K562 (cell line): ENCODE measurements at regions not wholly inside any gene's neighbourhood (a gene's known extent, or its start where the extent isn't known, plus 50 kb on each side); places are given as distances from the start of the nearest gene placed in this dataset.

Source experiments
- CSDE1 ChIP-seq, 2 experiments: fragments of 450-650 bp; IDR thresholded peaks; 2 replicates each; pipeline ENCODE4 v1.6.1; 2016; ENCODE audit warnings: mild to moderate bottlenecking in 1 of 2
- DNMT1 ChIP-seq: fragments of 450-650 bp; IDR thresholded peaks from 2 replicates; pipeline ENCODE4 v1.6.1; 2016; ENCODE audit warnings: antibody characterized with exemption, mild to moderate bottlenecking
- FOXM1 ChIP-seq, 2 experiments: fragments of 450-650 bp in 1 of 2; sonication (generic) in 1 of 2; formaldehyde crosslinking in 1 of 2; IDR thresholded peaks; 2 replicates each; pipeline versions ENCODE4 v1.6.1 to v1.9.0; 2017 to 2022; ENCODE audit warnings: low read depth in 2 of 2, mild to moderate bottlenecking in 2 of 2, missing genetic modification reagents in 1 of 2, moderate library complexity in 1 of 2
- HNRNPL ChIP-seq: fragments of 200-400 bp; formaldehyde crosslinking; IDR thresholded peaks from 2 replicates; pipeline ENCODE4 v1.6.1; 2017; ENCODE audit warnings: low read depth, mild to moderate bottlenecking, low read length
- MIER1 ChIP-seq: fragments of 450-650 bp; IDR thresholded peaks from 2 replicates; pipeline ENCODE4 v1.6.1; 2016; ENCODE audit warnings: antibody characterized with exemption, mild to moderate bottlenecking, low read depth
- POLR2B ChIP-seq: fragments of 450-650 bp; IDR thresholded peaks from 2 replicates; pipeline ENCODE4 v1.6.1; 2018; ENCODE audit warnings: low read depth; ENCODE audit not compliant: partially characterized antibody
- SMARCC2 ChIP-seq: fragments of 450-650 bp; IDR thresholded peaks from 2 replicates; pipeline ENCODE4 v1.6.1; 2017; ENCODE audit warnings: antibody characterized with exemption, moderate library complexity, mild to moderate bottlenecking, low read depth
- STAT6 ChIP-seq: sonication (generic); formaldehyde crosslinking; IDR thresholded peaks from 2 replicates; pipeline ENCODE4 v1.8.1; 2023; ENCODE audit warnings: mild to moderate bottlenecking, missing genetic modification reagents
- TFAP4 ChIP-seq: sonication (generic); formaldehyde crosslinking; IDR thresholded peaks from 2 replicates; pipeline ENCODE4 v1.8.0; 2022; ENCODE audit warnings: missing genetic modification reagents, mild to moderate bottlenecking, moderate library complexity, borderline replicate concordance
- ZFP36 ChIP-seq: fragments of 150-350 bp; IDR thresholded peaks from 2 replicates; pipeline ENCODE4 v1.6.1; 2018; ENCODE audit warnings: low read length, low read depth; ENCODE audit not compliant: partially characterized antibody
- ZHX1 ChIP-seq: fragments of 150-350 bp; conservative IDR thresholded peaks from 2 replicates; pipeline ENCODE4 v1.6.1; 2014; ENCODE audit warnings: low read length
- TF ChIP-seq, protein P1 (sequence below): fragments of 450-650 bp; IDR thresholded peaks from 2 replicates; pipeline ENCODE4 v1.6.1; 2017; ENCODE audit warnings: antibody characterized with exemption

DNA sequence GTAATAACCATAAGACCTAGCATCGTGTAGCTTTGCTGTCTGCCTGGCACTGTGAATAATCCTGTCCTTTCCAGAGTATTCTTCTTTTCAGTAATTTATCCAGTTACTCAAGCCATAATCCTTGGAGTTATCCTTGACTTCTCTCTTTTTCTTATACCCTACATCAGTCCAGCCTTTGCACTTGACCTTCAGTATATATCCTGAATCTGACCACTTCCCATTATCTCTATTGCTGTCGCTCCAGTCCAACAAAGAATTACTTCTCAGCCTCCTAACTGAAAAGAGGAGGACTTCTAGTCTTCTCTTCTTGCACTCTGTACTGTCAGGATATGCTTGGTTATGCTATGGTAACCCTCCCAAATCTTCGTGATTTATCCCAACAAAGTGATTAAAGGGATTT lies 393.8 kb downstream of the SHQ1 start (continued):
- TF ChIP-seq STAT6 (CRISPR knock-in tag), result no peak
- TF ChIP-seq CSDE1 (IDR thresholded peaks at IDR 0.05), result no peak
- TF ChIP-seq ZFP36, result no peak
- TF ChIP-seq HNRNPL, result no peak
- no peak for TF ChIP-seq POLR2B
- TF ChIP-seq ZHX1, result no peak
- no peak for TF ChIP-seq FOXM1 (IDR thresholded peaks at IDR 0.05; ENCODE audit: low read depth)
- no peak for TF ChIP-seq FOXM1 (CRISPR knock-in tag; IDR thresholded peaks at IDR 0.05; ENCODE audit: low read depth)
- no peak for TF ChIP-seq DNMT1
- no peak for TF ChIP-seq TFAP4 (CRISPR knock-in tag)
- TF ChIP-seq, protein P1, sequence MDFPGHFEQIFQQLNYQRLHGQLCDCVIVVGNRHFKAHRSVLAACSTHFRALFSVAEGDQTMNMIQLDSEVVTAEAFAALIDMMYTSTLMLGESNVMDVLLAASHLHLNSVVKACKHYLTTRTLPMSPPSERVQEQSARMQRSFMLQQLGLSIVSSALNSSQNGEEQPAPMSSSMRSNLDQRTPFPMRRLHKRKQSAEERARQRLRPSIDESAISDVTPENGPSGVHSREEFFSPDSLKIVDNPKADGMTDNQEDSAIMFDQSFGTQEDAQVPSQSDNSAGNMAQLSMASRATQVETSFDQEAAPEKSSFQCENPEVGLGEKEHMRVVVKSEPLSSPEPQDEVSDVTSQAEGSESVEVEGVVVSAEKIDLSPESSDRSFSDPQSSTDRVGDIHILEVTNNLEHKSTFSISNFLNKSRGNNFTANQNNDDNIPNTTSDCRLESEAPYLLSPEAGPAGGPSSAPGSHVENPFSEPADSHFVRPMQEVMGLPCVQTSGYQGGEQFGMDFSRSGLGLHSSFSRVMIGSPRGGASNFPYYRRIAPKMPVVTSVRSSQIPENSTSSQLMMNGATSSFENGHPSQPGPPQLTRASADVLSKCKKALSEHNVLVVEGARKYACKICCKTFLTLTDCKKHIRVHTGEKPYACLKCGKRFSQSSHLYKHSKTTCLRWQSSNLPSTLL, result no peak
- no peak for TF ChIP-seq MIER1
- TF ChIP-seq SMARCC2, result no peak
